ENCODE measurements at regions not wholly inside any gene's neighbourhood (a gene's known extent, or its start where the extent isn't known, plus 50 kb on each side); places are given as distances from the start of the nearest gene placed in this dataset.
A peak's percentile ranks its signal among the peaks of the same experiment; 100 is the strongest.

DNA sequence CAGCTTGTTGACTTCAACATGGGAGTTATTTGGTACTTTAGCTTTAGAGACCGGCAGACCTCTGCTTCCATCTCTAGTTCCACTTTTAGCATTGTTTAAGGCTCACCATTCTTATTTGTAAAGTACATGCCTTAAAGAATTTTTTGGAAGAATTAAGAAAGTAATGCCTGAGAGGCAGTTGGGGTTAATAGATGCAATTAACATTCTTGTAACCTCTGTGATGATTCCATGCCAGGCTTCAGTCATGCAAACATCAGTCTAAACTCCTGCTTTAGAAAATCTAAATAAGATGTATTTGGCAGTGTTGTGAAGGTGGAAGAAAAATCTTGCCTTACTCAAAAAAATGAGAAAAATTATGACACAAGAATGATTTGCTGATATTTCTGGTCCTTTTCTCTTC is 79.9 kb upstream of the UBAC2 start:
- Mint-ChIP-seq H3K27ac (peak overlapping the region in 1 of 3 donors; percentile 4), H3K36me3 (peaks cover 5% of the 10 kb centered on the region), H3K4me1 (peaks cover 9 to 30% (median 23%) of the 10 kb centered on the region in 4 donors), H3K4me3 (peak overlapping the region in 1 of 4 donors; percentile 14), H3K27me3 (no peaks in the 10 kb centered on the region), H3K9me3 (peaks cover 0 to 4% (median 2%) of the 10 kb centered on the region in 7 donors)
- no peak overlapping the region for H3K27ac ChIP-seq (ENCODE audit: insufficient read depth, low read length, poor library complexity, severe bottlenecking)
- no peak for ATAC-seq (ENCODE audit: low read depth in 2 of 2)
- H3K36me3 ChIP-seq (ENCODE audit: control insufficient read depth, insufficient read depth, low read length): no peaks in the 10 kb centered on the region
- no peaks in the 10 kb centered on the region for H3K27me3 ChIP-seq (ENCODE audit: control insufficient read depth, insufficient read depth, low read length)
- no peak overlapping the region for H3K4me3 ChIP-seq (ENCODE audit: low read depth, low read length)
- no peaks in the 10 kb centered on the region for H3K9me3 ChIP-seq (ENCODE audit: control insufficient read depth in 2 of 2, low read length in 2 of 2)
- no peak for DNase-seq
- H3K4me1 ChIP-seq (ENCODE audit: control insufficient read depth, insufficient read depth, low read length, poor library complexity, severe bottlenecking): peaks cover 9% of the 10 kb centered on the region

DNA sequence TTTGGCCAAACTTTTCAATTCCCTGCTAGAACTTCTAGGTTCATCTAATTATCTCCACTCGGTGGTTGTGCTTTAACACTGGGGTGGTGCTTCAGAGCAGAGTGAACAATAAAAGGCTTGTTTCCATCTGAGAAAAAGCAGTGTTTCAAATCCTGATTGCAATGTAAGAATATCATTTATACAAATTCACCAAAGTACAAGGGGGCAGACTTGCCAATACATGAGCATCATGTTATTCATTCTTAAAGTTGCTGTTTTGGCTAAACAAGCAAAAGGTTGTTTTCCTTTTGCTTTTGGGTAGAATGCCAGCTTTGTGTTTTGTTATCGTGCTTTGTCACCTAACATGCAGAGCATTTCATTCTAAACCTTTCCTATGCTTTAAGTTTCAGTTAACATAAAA is 78.5 kb upstream of the UBAC2 start:
- Histone ChIP-seq H3K4me3 (ENCODE audit: low read depth, low read length) (no peak overlapping the region), H3K4me1 (ENCODE audit: control insufficient read depth, insufficient read depth, low read length, poor library complexity, severe bottlenecking) (peaks cover 9% of the 10 kb centered on the region), H3K9me3 (ENCODE audit: control insufficient read depth in 2 of 2, low read length in 2 of 2) (no peaks in the 10 kb centered on the region), H3K27ac (ENCODE audit: insufficient read depth, low read length, poor library complexity, severe bottlenecking) (no peak overlapping the region), H3K27me3 (ENCODE audit: control insufficient read depth, insufficient read depth, low read length) (no peaks in the 10 kb centered on the region), H3K36me3 (ENCODE audit: control insufficient read depth, insufficient read depth, low read length) (no peaks in the 10 kb centered on the region)
- ATAC-seq (ENCODE audit: low read depth in 2 of 2) (no peak), DNase-seq (no peak)
- Mint-ChIP-seq H3K9me3 (peaks cover 0 to 4% (median 2%) of the 10 kb centered on the region in 7 donors), H3K27me3 (no peaks in the 10 kb centered on the region), H3K4me3 (peak overlapping the region in 1 of 4 donors; percentile 17), H3K4me1 (peaks cover 9 to 30% (median 23%) of the 10 kb centered on the region in 4 donors), H3K27ac (peak overlapping the region in 2 of 3 donors; percentile 43 to 48), H3K36me3 (peaks cover 5% of the 10 kb centered on the region)

DNA sequence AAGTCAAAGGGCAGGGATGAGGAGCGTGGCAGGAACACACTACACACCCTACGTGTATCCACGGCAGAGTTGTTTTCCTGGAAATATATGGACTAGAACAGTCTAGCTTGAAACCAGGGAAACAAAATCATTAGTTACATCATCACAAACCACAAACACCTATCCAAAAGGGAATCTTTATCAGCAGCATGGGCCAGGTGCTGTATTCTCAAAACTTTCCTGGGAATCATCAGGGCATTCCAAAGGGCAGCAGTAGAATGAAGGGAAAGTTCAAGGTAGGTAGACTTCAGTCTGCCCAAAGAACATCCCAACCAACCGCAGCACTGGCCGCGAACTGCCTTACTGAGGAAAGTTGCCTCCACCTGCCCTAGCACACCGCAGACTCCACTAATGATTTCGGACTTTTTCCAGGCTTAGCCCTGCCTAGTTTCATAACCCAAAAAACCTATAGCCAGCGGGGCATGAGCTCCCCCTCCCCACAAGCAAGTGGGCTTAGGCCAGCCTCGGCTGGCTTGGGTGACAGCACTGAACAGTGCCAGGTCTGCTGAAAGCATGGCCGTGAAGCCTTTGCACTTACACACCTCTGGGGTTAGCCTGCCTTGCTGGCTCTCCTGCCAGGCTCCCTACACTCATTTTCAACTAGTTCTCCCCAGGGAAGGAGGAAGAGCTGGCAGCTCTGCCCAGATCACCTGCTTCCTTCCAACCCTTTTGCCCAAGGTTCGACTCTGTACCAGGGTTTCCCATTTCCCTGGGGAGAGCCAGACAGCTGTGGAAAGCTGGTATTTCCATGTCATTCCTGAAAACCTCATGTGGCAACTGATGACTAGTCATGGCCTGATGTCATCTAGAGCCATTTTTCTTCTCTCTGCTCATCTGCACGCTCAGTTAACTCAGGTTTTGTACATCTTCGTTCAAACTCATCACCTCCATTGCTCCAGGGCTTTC is 77.3 kb upstream of the UBAC2 start:
- Mint-ChIP-seq H3K27ac (peak overlapping the region in 1 of 3 donors; percentile 40), H3K27me3 (no peaks in the 10 kb centered on the region), H3K4me3 (no peak overlapping the region), H3K36me3 (peaks cover 5% of the 10 kb centered on the region), H3K4me1 (peaks cover 9 to 30% (median 23%) of the 10 kb centered on the region in 4 donors), H3K9me3 (peaks cover 0 to 4% (median under 1%) of the 10 kb centered on the region in 7 donors)
- no peak overlapping the region for H3K27ac ChIP-seq (ENCODE audit: insufficient read depth, low read length, poor library complexity, severe bottlenecking)
- no peaks in the 10 kb centered on the region for H3K27me3 ChIP-seq (ENCODE audit: control insufficient read depth, insufficient read depth, low read length)
- no peaks in the 10 kb centered on the region for H3K9me3 ChIP-seq (ENCODE audit: control insufficient read depth in 2 of 2, low read length in 2 of 2)
- no peak for ATAC-seq (ENCODE audit: low read depth in 2 of 2)
- H3K4me3 ChIP-seq (ENCODE audit: low read depth, low read length): no peak overlapping the region
- H3K4me1 ChIP-seq (ENCODE audit: control insufficient read depth, insufficient read depth, low read length, poor library complexity, severe bottlenecking): peaks cover 9% of the 10 kb centered on the region
- H3K36me3 ChIP-seq (ENCODE audit: control insufficient read depth, insufficient read depth, low read length): no peaks in the 10 kb centered on the region
- DNase-seq: no peak

DNA sequence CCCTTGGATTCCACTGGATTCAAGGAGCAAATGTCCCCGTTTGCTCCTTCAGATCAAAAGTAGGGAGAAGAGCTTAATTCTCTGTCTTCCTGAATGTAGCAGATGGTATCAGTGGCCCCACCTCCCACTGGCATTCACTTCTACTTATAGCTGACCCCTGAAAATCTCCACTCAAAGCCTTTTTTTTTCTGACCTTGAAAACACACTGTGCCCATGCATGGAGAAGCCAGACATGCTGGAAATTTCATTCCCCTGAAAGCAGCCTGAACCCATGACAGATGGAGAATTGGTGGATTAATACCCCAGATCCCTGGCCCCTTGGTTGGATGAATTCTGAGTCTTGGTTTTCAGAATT is 76.6 kb upstream of the UBAC2 start:
- DNase-seq (no peak), ATAC-seq (ENCODE audit: low read depth in 2 of 2) (no peak)
- H3K9me3 ChIP-seq (ENCODE audit: control insufficient read depth in 2 of 2, low read length in 2 of 2): no peaks in the 10 kb centered on the region
- H3K36me3 Mint-ChIP-seq: peaks cover 5% of the 10 kb centered on the region
- H3K4me1 ChIP-seq (ENCODE audit: control insufficient read depth, insufficient read depth, low read length, poor library complexity, severe bottlenecking): peaks cover 9% of the 10 kb centered on the region
- H3K36me3 ChIP-seq (ENCODE audit: control insufficient read depth, insufficient read depth, low read length): no peaks in the 10 kb centered on the region
- no peak overlapping the region for H3K27ac ChIP-seq (ENCODE audit: insufficient read depth, low read length, poor library complexity, severe bottlenecking)
- peaks cover 9 to 30% (median 23%) of the 10 kb centered on the region in 4 donors for H3K4me1 Mint-ChIP-seq
- H3K27me3 Mint-ChIP-seq: no peaks in the 10 kb centered on the region
- no peaks in the 10 kb centered on the region for H3K27me3 ChIP-seq (ENCODE audit: control insufficient read depth, insufficient read depth, low read length)
- no peak overlapping the region for H3K27ac Mint-ChIP-seq
- H3K9me3 Mint-ChIP-seq: peaks cover 0 to 4% (median 0%) of the 10 kb centered on the region in 7 donors
- no peak overlapping the region for H3K4me3 ChIP-seq (ENCODE audit: low read depth, low read length)
- no peak overlapping the region for H3K4me3 Mint-ChIP-seq

DNA sequence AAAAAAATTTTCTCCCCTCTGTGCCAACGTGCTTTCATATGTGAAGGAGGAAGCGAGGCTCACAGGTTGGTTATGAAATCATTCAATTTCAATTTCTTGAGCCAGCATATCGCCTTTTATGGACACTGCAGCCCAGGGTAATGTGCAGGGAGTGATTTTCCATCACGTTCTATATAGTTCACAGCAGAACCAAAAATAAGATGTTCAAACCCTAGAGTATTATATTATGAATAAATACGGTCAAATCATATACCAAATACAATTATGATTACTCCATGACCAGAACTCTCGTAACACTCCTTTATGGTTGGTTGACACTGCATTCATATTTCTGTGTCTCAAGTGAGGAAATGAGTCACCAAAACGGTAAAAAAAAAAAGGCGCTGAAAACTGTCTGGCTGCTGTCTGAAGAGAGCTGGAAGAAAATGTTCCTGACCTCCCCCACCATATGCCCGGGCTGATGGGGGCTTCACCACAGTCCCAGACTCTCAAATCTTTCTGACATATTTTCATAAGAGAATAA is 75.8 kb upstream of the UBAC2 start:
- Mint-ChIP-seq H3K4me1 (peaks cover 6 to 30% (median 22%) of the 10 kb centered on the region in 4 donors), H3K27me3 (no peaks in the 10 kb centered on the region), H3K36me3 (peaks cover 5% of the 10 kb centered on the region), H3K9me3 (peaks cover 0 to 4% (median 1%) of the 10 kb centered on the region in 7 donors), H3K27ac (peak overlapping the region in 1 of 3 donors; percentile 9), H3K4me3 (peak overlapping the region in 2 of 4 donors; percentile 11 to 34)
- DNase-seq: peak in 1 of 3 donors; percentile 51
- peak overlapping the region; percentile 48 for H3K4me3 ChIP-seq (ENCODE audit: low read depth, low read length)
- H3K4me1 ChIP-seq (ENCODE audit: control insufficient read depth, insufficient read depth, low read length, poor library complexity, severe bottlenecking): peaks cover 9% of the 10 kb centered on the region
- H3K27me3 ChIP-seq (ENCODE audit: control insufficient read depth, insufficient read depth, low read length): no peaks in the 10 kb centered on the region
- H3K27ac ChIP-seq (ENCODE audit: insufficient read depth, low read length, poor library complexity, severe bottlenecking): no peak overlapping the region
- ATAC-seq (ENCODE audit: low read depth in 2 of 2): peak in 1 of 2 donors; percentile 53
- H3K36me3 ChIP-seq (ENCODE audit: control insufficient read depth, insufficient read depth, low read length): no peaks in the 10 kb centered on the region
- no peaks in the 10 kb centered on the region for H3K9me3 ChIP-seq (ENCODE audit: control insufficient read depth in 2 of 2, low read length in 2 of 2)

DNA sequence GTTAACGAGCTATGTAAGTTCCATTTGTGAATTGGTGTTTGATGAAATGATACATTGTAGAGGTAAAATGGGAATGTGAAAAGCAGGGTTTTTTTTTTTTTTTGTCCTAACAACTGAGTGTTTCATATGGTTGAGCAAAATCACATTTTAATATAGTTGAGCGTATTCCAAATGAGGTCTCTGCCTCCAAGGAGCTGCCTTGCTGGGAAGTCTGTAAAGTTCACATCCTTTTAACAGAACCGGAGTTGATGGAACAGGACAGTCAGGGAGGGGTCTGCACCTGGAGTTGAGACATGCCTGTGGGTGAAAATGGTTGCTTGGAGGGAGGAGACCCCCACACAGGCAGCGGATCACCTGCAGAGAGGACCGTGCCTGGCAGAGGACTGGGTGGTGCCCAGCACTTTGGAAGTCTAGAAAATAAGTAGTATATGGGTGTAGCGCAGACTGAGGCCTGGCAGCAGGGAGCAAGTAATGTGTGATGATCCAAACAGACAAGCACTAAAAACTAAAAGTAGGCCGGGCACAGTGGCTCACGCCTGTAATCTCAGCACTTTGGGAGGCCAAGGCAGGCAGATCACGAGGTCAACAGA is 75.2 kb upstream of the UBAC2 start:
- no peaks in the 10 kb centered on the region for H3K27me3 ChIP-seq (ENCODE audit: control insufficient read depth, insufficient read depth, low read length)
- peak overlapping the region in 1 of 4 donors; percentile 11 for H3K4me3 Mint-ChIP-seq
- ATAC-seq (ENCODE audit: low read depth in 2 of 2) (no peak), DNase-seq (no peak)
- H3K9me3 Mint-ChIP-seq: peaks cover 0 to 2% (median 1%) of the 10 kb centered on the region in 7 donors
- H3K4me3 ChIP-seq (ENCODE audit: low read depth, low read length): peak overlapping the region; percentile 48
- H3K4me1 ChIP-seq (ENCODE audit: control insufficient read depth, insufficient read depth, low read length, poor library complexity, severe bottlenecking): peaks cover 9% of the 10 kb centered on the region
- peaks cover 2% of the 10 kb centered on the region for H3K36me3 Mint-ChIP-seq
- peaks cover 4 to 27% (median 20%) of the 10 kb centered on the region in 4 donors for H3K4me1 Mint-ChIP-seq
- H3K27ac ChIP-seq (ENCODE audit: insufficient read depth, low read length, poor library complexity, severe bottlenecking): no peak overlapping the region
- no peaks in the 10 kb centered on the region for H3K27me3 Mint-ChIP-seq
- H3K36me3 ChIP-seq (ENCODE audit: control insufficient read depth, insufficient read depth, low read length): no peaks in the 10 kb centered on the region
- H3K9me3 ChIP-seq (ENCODE audit: control insufficient read depth in 2 of 2, low read length in 2 of 2): no peaks in the 10 kb centered on the region
- peak overlapping the region in 2 of 3 donors; percentile 9 to 16 for H3K27ac Mint-ChIP-seq

DNA sequence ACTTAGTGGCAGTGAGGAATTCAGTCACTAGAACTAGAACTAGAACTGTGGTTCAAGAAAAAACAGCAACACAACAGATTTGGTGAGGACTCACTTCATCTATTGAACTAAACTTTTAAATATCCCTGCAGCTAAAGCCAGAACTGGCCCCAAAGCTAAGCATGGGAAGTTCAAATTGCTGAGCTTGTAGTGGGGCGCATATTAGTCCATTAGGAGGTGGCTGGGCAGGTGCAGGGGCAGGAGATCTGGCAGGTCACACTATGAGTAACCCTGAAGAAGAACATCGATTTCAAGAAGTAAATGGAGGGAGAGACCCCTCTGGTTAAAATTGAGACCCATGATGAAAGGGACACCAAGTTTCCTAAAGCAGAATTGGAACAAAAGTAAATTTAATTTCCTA is 73.8 kb upstream of the UBAC2 start:
- Mint-ChIP-seq H3K27me3 (no peaks in the 10 kb centered on the region), H3K36me3 (no peaks in the 10 kb centered on the region), H3K9me3 (peaks cover 0 to 1% (median 0%) of the 10 kb centered on the region in 7 donors), H3K27ac (no peak overlapping the region), H3K4me3 (no peak overlapping the region), H3K4me1 (peaks cover 0 to 24% (median 16%) of the 10 kb centered on the region in 4 donors)
- Histone ChIP-seq H3K4me3 (ENCODE audit: low read depth, low read length) (no peak overlapping the region), H3K4me1 (ENCODE audit: control insufficient read depth, insufficient read depth, low read length, poor library complexity, severe bottlenecking) (peaks cover 9% of the 10 kb centered on the region), H3K9me3 (ENCODE audit: control insufficient read depth in 2 of 2, low read length in 2 of 2) (no peaks in the 10 kb centered on the region), H3K27me3 (ENCODE audit: control insufficient read depth, insufficient read depth, low read length) (no peaks in the 10 kb centered on the region), H3K27ac (ENCODE audit: insufficient read depth, low read length, poor library complexity, severe bottlenecking) (no peak overlapping the region), H3K36me3 (ENCODE audit: control insufficient read depth, insufficient read depth, low read length) (no peaks in the 10 kb centered on the region)
- no peak for DNase-seq
- ATAC-seq (ENCODE audit: low read depth in 2 of 2): no peak

Data from CD4-positive, CD25-positive, alpha-beta regulatory T cell (primary cell).